GM21825 (cell line): ENCODE measurements at regions not wholly inside any gene's neighbourhood (a gene's known extent, or its start where the extent isn't known, plus 50 kb on each side); places are given as distances from the start of the nearest gene placed in this dataset.
"Not testable (repeated sequence)": the region's sequence is repeated elsewhere in the genome, so short reads cannot be mapped to it uniquely, and the experiment has no call there.

Experiments
- ATAC-seq: cut with Tn5 transposase; IDR thresholded peaks from one replicate; pipeline ENCODE4 v1.9.1; 2021; ENCODE audit warnings: mild to moderate bottlenecking, moderate library complexity; ENCODE audit not compliant: unreplicated experiment

DNA sequence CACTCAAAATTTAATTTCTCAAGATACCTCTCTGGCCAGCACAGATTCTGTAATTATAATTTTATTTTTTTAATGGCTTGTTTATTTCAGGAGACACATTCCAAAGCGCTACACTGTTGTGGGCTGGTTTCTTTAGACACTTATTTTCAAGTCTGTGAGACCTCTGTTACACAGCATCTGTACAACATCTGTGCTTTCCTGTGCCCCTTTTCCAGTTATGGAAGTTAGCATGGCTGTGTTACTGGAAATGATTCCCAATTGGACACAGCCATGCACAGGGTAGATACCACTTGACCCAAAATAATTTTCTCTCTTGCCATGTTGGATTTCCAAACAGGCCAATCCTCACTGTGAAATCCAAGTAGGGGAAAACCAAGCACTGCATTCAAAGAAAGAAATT is 172.3 kb upstream of the ADCY1 start:
- no peak for ATAC-seq

- ATAC-seq = no peak
Observed at GRCh38 chr7:45402480-45403218, 171.5 kb upstream of the ADCY1 start.

DNA sequence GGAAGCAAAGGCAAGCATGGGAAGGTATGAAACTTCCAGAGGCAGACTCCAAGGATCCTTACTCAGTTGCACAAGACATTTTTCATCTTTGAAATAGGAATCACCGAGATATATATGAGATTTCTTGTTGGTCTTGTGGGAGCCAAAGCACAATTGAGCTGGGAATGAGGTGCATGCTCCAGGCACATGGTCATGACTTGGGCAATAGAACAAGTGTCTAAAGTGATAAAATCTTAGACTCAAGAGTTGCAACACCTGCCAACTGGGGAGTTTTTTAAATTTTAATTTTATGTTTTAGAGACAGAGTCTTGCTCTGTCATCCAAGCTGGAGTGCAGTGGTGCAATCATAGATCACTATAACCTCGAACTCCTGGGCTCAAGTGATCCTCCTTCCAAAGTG is 169.5 kb upstream of the ADCY1 start:
- ATAC-seq = no peak

DNA sequence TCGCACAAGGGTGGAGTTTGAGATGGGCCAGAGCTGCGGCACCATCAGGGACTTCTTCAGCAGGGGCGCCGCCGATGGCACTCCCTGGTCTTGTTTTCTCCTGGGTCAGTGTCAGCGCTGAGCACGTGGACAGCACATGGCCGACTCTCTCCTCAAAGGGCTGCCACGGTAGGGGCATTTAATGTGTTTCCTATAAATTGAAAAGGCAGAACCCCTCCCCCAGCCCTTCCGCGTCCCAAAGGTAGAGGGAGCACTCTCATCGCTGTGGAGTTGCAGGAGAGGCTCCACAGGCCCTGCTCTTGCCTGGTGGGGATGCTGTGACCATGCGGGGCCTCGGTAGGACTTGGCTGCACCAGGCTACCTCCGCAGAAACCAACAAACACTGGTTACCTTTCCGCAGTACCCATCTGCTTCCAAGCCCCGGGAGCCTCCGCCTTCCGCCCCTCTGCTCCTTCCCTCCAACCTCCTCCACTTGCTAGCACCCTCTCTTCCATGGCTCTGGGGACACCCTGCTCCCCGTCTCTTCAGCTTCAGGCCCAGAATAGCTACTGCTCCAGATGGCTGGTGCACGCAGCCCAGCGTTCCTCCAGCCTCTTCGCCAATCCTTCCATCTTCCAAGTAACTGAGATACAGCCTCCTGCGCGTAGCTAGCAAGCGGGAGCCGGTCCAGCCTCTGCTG is 166.3 kb upstream of the ADCY1 start:
- no peak for ATAC-seq

DNA sequence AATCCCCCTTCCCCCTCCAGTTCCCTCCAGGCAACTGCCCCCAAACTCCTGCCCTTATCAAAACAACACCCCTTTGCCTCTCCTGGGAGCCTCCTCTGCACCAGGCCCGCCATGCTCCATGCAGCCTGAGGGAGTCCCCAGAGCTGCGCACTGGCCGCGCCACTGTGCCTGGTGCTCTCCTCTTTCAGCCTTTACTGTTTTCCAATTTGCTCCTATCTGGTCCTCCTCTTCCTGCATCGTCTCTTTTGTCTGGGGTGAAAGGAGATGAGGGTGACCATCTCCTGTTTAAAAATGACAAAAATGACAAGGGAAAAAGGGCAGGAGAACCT is 165.8 kb upstream of the ADCY1 start:
- ATAC-seq = no peak

DNA sequence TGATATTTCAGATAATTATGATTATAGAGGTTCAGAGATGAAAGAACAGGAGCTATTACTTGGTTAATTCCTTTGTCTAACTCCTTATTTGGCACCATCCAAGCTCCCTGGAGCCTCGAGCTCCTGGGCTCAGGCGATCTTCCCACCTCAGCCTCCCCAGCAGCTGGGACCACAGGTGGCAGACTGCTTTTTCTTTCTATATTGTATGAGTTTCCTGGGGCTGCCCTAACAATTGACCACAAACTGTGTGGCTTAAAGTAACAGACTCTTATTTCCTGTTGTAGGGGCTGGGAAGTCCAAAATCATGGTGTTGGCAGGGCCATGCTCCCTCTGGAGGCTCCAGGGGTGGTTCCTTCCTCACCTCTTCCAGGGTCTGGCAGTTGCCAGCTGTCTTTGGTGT is 163.3 kb upstream of the ADCY1 start:
- no peak for ATAC-seq

DNA sequence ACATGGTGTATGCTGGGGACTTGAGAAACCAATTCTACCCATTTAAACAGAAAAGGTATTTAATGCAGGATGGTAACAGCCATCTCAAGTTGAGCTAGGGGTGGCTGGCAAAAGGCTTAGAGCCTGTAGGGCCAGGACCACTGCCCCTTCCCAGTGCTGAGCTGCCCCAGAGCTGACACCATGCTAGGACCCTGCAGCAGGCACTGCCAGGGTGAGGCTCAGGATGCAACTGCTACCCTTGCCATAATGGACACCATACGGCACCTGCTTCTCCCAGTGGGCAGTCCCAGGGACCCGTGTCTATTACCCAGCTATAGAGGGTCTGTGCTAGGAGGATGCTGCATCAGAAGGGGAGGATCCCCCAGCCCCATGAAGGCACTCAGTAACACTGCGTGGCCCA is 160.7 kb upstream of the ADCY1 start:
- ATAC-seq = no peak

- ATAC-seq = no peak
Observed at GRCh38 chr7:45414226-45414625, 159.9 kb upstream of the ADCY1 start.

DNA sequence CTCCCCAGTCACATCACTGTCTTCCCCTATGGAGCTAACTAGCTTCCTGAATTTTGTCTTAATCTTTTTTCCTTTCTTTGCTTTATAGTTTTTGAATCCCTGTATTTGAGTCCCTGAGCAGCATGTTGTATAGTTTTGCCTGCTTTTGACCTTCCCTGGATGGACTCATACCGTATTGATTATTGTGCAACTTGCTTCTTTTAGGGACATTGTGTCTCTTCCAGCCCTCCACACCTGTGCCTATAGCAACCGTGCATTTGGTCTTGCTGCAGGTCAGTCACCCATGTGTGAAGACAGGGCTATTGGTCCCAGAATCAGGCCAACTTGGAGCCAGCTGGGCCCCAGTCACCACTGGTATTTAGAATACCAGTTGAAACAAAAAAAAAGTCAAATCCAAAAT is 158.9 kb upstream of the ADCY1 start:
- ATAC-seq = no peak

- ATAC-seq = no peak
Observed at GRCh38 chr7:45416846-45417245, 157.3 kb upstream of the ADCY1 start.

GRCh38 chr7:45417268-45417667 is 156.9 kb upstream of the ADCY1 start:
- no peak for ATAC-seq

GRCh38 chr7:45417735-45418134 is 156.4 kb upstream of the ADCY1 start:
- ATAC-seq = no peak

- ATAC-seq = no peak
Observed at GRCh38 chr7:45420843-45421495, 153.2 kb upstream of the ADCY1 start.

- no peak for ATAC-seq
Observed at GRCh38 chr7:45421806-45422205, 152.4 kb upstream of the ADCY1 start.

GRCh38 chr7:45430397-45430796 is 143.8 kb upstream of the ADCY1 start:
- no peak for ATAC-seq

DNA sequence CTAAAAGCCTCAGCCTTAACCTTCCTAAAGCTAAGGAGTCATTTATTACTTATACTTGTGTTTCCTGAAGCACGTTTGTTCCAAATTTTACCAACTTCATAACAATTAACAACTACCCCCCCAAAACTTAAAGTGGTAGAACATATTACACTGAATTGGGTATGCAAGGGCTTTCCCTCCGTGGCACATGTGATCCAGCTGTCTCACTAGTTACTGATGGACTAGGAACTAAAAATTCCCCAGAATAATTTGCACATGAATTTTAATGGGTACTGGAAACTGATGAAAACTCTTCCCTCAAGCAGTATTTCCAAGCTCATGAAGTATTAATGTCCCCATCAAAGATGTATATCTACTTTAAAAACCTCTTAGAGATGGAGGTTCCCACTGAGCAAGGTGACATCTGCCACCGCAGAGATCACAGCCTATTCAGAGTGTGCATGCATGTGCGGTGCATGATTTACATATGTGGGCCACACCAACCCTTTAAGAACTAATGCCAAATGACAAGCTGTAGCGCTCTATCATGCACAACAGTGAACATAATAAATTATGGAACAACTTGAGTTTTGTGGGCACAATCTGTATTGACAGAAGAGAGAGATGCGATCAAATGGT is 139.9 kb upstream of the ADCY1 start:
- no peak for ATAC-seq

GRCh38 chr7:45435131-45435530 is 139.0 kb upstream of the ADCY1 start:
- ATAC-seq = no peak

- no peak for ATAC-seq
Observed at GRCh38 chr7:45435846-45436245, 138.3 kb upstream of the ADCY1 start.

DNA sequence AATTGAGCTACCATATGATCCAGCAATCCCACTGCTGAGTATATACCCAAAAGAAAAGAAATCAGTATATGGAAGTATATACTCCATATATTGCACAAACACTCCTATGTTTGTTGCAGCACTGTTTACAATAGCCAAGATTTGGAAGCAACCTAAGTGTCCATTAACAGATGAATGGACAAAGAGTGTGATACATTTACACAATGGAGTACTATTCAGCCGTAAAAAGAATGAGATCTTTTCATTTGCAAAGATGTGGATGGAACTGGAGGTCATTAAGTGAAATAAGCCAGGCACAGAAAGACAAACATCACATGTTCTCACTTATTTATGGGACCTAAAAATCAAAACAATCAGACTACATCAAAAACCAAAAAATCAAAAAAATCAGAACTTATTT is 133.4 kb upstream of the ADCY1 start:
- not testable (repeated sequence) for ATAC-seq

- ATAC-seq = no peak
Observed at GRCh38 chr7:45443263-45443662, 130.9 kb upstream of the ADCY1 start.

- ATAC-seq = peak; percentile 44
Observed at GRCh38 chr7:45446195-45446944, 127.8 kb upstream of the ADCY1 start.
